ENCODE measurements at regions not wholly inside any gene's neighbourhood (a gene's known extent, or its start where the extent isn't known, plus 50 kb on each side); places are given as distances from the start of the nearest gene placed in this dataset.

DNA sequence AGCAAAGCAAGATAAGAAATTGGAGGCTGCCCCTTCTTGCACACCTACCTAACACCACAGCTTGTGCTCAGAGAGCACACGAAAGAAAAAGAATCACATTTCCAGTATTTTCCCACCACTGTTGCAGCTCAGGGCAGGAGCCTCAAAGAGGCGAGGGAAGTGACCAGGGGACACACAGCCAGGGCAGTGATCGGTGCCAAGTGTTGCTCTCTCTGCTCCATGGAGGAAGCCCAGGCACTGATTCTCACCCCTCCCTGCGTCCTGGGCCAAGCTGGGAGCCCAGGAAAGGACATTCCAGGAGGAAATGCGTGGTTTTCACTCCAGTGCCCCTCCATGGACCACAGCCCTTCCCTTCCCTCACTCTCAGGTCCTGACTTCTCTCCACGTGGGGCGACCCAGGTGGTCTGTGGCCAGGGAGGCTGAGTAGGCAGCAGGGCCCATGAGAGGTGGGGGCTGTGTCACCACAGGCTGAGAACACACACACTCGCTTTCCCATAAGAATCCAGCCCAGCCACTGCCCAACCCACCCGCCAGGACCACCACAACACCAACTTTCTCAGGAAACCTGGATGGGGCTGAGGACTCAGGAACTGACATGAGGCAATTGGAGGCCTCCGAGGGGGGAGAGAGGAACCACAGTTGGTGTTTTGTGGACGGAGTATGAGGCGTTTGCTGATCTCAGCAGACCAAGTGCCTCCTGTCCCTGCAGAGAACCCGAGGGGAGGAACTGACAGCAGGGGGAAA is 81.7 kb upstream of the MAFB start:
- no peak overlapping the region for H3K4me3 Mint-ChIP-seq
- peaks cover 5% of the 10 kb centered on the region for H3K27me3 Mint-ChIP-seq (ENCODE audit: low read depth, poor library complexity)
- H3K9me3 Mint-ChIP-seq = no peaks in the 10 kb centered on the region
- peak overlapping the region; percentile 83 for H3K27ac Mint-ChIP-seq
- DNase-seq = no peak
- no peaks in the 10 kb centered on the region for H3K36me3 Mint-ChIP-seq (ENCODE audit: low read depth)
- peaks cover 14% of the 10 kb centered on the region for H3K4me1 Mint-ChIP-seq
- TF ChIP-seq, protein P1, sequence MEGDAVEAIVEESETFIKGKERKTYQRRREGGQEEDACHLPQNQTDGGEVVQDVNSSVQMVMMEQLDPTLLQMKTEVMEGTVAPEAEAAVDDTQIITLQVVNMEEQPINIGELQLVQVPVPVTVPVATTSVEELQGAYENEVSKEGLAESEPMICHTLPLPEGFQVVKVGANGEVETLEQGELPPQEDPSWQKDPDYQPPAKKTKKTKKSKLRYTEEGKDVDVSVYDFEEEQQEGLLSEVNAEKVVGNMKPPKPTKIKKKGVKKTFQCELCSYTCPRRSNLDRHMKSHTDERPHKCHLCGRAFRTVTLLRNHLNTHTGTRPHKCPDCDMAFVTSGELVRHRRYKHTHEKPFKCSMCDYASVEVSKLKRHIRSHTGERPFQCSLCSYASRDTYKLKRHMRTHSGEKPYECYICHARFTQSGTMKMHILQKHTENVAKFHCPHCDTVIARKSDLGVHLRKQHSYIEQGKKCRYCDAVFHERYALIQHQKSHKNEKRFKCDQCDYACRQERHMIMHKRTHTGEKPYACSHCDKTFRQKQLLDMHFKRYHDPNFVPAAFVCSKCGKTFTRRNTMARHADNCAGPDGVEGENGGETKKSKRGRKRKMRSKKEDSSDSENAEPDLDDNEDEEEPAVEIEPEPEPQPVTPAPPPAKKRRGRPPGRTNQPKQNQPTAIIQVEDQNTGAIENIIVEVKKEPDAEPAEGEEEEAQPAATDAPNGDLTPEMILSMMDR (IDR thresholded peaks at IDR 0.05) = no peak

DNA sequence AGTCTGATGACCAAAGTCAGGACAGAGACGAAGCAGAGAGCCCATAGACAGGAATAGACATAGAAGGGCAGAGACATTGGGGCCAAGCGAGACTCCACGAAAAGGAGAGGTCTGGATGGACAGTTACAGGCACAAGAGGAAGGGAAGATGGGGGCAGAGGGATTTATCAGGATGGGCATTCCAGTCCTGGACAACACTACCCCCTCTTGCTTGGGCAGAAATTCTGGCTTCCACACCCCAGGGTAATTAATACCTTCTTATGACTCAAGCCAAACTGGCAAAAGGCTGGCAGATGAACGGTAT is 82.2 kb upstream of the MAFB start:
- no peaks in the 10 kb centered on the region for H3K36me3 Mint-ChIP-seq (ENCODE audit: low read depth)
- no peak for DNase-seq
- peaks cover 2% of the 10 kb centered on the region for H3K27me3 Mint-ChIP-seq (ENCODE audit: low read depth, poor library complexity)
- H3K4me1 Mint-ChIP-seq = peaks cover 14% of the 10 kb centered on the region
- H3K27ac Mint-ChIP-seq = peak overlapping the region; percentile 83
- H3K4me3 Mint-ChIP-seq = no peak overlapping the region
- H3K9me3 Mint-ChIP-seq = no peaks in the 10 kb centered on the region
- TF ChIP-seq, protein P1 (IDR thresholded peaks at IDR 0.05) = no peak

DNA sequence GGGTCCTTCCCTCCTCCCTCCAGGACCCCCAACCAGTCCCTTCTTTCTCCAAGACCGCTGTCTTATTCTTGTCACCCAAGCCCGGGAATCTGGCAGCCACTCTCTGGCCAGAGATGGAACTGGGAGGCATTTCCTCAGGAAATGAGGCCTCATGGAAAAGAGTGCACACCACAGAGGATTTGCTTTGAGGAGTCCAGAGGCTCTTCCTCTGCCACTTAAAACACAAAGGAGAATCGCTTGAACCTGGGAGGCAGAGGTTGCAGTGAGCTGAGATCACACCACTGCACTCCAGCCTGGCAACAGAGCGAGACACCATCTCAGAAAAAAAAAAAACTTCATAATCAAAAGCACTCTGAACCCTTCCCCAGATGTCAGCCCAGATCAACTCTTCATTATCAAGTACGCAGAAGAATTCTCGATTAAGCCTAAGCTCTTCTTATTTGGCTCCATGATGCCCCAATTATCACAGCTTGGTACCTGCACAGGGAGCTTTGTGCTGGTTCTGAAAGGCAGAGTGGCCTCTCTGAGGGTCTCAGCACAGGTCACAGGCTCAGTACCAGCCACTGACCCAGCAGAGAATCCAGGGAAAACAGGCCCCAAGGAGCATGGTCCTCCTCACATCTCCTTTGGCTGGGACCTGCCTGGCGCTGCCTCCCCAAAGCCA is 82.9 kb upstream of the MAFB start:
- peak overlapping the region; percentile 46 for H3K27ac Mint-ChIP-seq
- H3K4me1 Mint-ChIP-seq = peaks cover 14% of the 10 kb centered on the region
- TF ChIP-seq, protein P1 (IDR thresholded peaks at IDR 0.05) = no peak
- H3K9me3 Mint-ChIP-seq = no peaks in the 10 kb centered on the region
- peaks cover 2% of the 10 kb centered on the region for H3K27me3 Mint-ChIP-seq (ENCODE audit: low read depth, poor library complexity)
- H3K36me3 Mint-ChIP-seq (ENCODE audit: low read depth) = no peaks in the 10 kb centered on the region
- H3K4me3 Mint-ChIP-seq = no peak overlapping the region
- no peak for DNase-seq

DNA sequence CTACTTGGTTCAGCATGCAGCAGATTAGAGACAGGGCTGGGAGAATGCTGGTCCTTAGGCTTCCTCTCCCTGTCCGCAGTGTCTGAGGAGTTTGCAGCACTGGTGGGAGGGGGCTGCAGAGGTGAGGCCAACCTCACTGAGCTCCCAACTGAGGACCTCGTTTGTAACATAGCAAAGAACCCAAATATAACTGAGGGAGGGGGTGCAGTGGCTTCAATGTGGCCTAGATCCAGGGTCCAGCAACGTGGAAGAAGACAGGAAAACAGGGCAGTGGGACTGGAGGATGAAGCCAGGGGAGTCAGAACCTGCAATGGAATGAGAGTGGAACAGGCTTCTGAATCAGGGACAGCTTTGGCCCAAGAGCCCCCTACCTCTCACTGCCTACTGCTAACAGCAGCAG is 84.3 kb upstream of the MAFB start:
- Mint-ChIP-seq H3K27me3 (ENCODE audit: low read depth, poor library complexity) (no peaks in the 10 kb centered on the region), H3K27ac (no peak overlapping the region), H3K36me3 (ENCODE audit: low read depth) (no peaks in the 10 kb centered on the region), H3K4me1 (peaks cover 21% of the 10 kb centered on the region), H3K4me3 (no peak overlapping the region), H3K9me3 (no peaks in the 10 kb centered on the region)
- DNase-seq = no peak
- TF ChIP-seq, protein P1 (IDR thresholded peaks at IDR 0.05) = no peak

DNA sequence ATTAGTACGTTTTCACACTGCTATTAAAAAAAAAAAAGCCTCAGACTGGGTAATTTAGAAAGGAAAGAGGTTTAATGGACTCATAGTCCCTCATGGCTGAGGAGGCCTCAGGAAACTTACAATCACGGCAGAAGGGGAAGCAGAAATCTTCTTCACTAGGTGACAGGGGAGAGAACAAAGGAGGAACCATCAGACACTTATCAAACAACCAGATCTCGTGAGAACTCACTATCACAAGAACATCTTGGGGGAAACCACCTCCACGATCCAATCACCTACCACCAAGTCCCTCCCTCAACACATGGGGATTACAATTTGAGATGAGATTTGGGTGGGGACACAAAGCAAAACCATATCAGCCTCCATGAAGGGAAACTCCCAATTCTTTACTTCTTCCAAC is 85.2 kb upstream of the MAFB start:
- peak overlapping the region; percentile 10 for H3K27ac Mint-ChIP-seq
- H3K4me3 Mint-ChIP-seq = no peak overlapping the region
- H3K4me1 Mint-ChIP-seq = peaks cover 21% of the 10 kb centered on the region
- no peaks in the 10 kb centered on the region for H3K9me3 Mint-ChIP-seq
- peaks cover 4% of the 10 kb centered on the region for H3K27me3 Mint-ChIP-seq (ENCODE audit: low read depth, poor library complexity)
- no peaks in the 10 kb centered on the region for H3K36me3 Mint-ChIP-seq (ENCODE audit: low read depth)
- TF ChIP-seq, protein P1 (IDR thresholded peaks at IDR 0.05) = no peak
- no peak for DNase-seq

Measured in nephron progenitor cell (in vitro differentiated cells).